ENCODE measurements at regions not wholly inside any gene's neighbourhood (a gene's known extent, or its start where the extent isn't known, plus 50 kb on each side); places are given as distances from the start of the nearest gene placed in this dataset.
A peak's percentile ranks its signal among the peaks of the same experiment; 100 is the strongest.

DNA sequence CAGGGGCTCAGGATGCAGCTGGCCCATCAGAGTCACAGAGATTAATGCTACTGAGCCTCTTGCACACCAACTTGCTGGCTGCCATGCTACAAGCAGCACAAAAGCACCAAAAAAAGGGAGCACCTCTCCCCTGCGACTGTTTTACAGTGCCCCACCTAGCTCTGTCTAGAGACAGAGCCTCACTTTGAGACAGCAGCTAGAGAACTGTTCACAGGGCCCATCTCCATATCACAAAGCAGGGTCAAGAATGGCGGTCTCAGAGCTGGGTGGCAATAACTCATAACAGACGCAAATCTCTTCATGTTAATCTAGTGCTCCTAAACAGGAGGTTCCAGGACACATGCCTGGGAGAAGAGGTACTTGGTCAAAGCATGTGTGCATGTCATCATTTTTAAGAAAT, 953.0 kb downstream of the DCDC2C start:
- no peak overlapping the region for H3K27ac Mint-ChIP-seq

GRCh38 chr2:4662161-4662779, 958.9 kb downstream of the DCDC2C start:
- no peaks in the 10 kb centered on the region for H3K4me1 Mint-ChIP-seq (ENCODE audit: low read depth)
- H3K36me3 Mint-ChIP-seq, result no peaks in the 10 kb centered on the region
- no peak overlapping the region for H3K4me3 Mint-ChIP-seq
- H3K27ac Mint-ChIP-seq, result no peak overlapping the region
- DNase-seq, result no peak
- H3K27me3 Mint-ChIP-seq, result no peaks in the 10 kb centered on the region
- intact Hi-C loops (cut with micrococcal nuclease), result no loop called here
- H3K9me3 Mint-ChIP-seq, result peaks cover 2% of the 10 kb centered on the region
- CTCF ChIA-PET, result no interaction called here
- POLR2A ChIA-PET, result no interaction called here

More for the DNA sequence above, 953.0 kb downstream of the DCDC2C start:
- H3K27me3 Mint-ChIP-seq, result no peaks in the 10 kb centered on the region
- H3K36me3 Mint-ChIP-seq, result no peaks in the 10 kb centered on the region
- intact Hi-C loops (cut with micrococcal nuclease), result no loop called here
- CTCF ChIA-PET, result no interaction called here
- H3K4me3 Mint-ChIP-seq, result no peak overlapping the region
- H3K9me3 Mint-ChIP-seq, result peaks cover 4% of the 10 kb centered on the region
- POLR2A ChIA-PET, result no interaction called here
- no peaks in the 10 kb centered on the region for H3K4me1 Mint-ChIP-seq (ENCODE audit: low read depth)
- no peak for DNase-seq

DNA sequence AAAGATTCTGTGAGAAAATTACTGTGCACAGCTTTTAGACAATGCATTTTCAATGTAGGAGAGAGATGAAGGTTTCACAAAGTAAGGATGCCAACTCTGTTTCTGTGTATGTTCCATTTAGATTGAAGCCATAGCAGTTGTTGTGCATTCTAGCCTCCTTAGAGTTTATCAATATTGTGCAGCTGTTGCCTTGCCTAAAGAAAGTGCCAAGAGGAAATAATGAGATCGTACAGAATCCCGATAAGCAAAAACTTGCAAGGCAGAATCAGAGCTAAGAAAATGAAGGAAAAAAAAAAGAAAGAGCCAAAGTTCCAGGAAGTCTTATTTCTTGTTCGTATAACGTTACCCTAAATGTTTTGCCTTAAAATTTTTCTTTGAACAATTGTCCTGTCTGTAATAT, 965.0 kb downstream of the DCDC2C start:
- Mint-ChIP-seq H3K9me3 (no peaks in the 10 kb centered on the region), H3K27me3 (no peaks in the 10 kb centered on the region), H3K4me1 (ENCODE audit: low read depth) (peaks cover 5% of the 10 kb centered on the region), H3K36me3 (no peaks in the 10 kb centered on the region), H3K27ac (no peak overlapping the region), H3K4me3 (no peak overlapping the region)
- ChIA-PET POLR2A (no interaction called here), CTCF (no interaction called here)
- intact Hi-C loops (cut with micrococcal nuclease), result no loop called here
- DNase-seq, result no peak

GRCh38 chr2:4670331-4670730, 967.0 kb downstream of the DCDC2C start:
- H3K27ac Mint-ChIP-seq, result no peak overlapping the region
- DNase-seq, result no peak
- H3K36me3 Mint-ChIP-seq, result no peaks in the 10 kb centered on the region
- CTCF ChIA-PET, result no interaction called here
- H3K9me3 Mint-ChIP-seq, result no peaks in the 10 kb centered on the region
- H3K4me3 Mint-ChIP-seq, result no peak overlapping the region
- H3K4me1 Mint-ChIP-seq (ENCODE audit: low read depth), result peaks cover 5% of the 10 kb centered on the region
- H3K27me3 Mint-ChIP-seq, result no peaks in the 10 kb centered on the region
- intact Hi-C loops (cut with micrococcal nuclease), result no loop called here
- POLR2A ChIA-PET, result no interaction called here

GRCh38 chr2:4673025-4673489, 969.7 kb downstream of the DCDC2C start:
- no peaks in the 10 kb centered on the region for H3K27me3 Mint-ChIP-seq
- DNase-seq, result no peak
- H3K4me1 Mint-ChIP-seq (ENCODE audit: low read depth), result peaks cover 5% of the 10 kb centered on the region
- peak overlapping the region; percentile 29 for H3K4me3 Mint-ChIP-seq
- no peak overlapping the region for H3K27ac Mint-ChIP-seq
- no peaks in the 10 kb centered on the region for H3K9me3 Mint-ChIP-seq
- intact Hi-C loops (cut with micrococcal nuclease), result no loop called here
- POLR2A ChIA-PET, result no interaction called here
- no peaks in the 10 kb centered on the region for H3K36me3 Mint-ChIP-seq
- CTCF ChIA-PET, result no interaction called here

GRCh38 chr2:4674007-4674406, 970.6 kb downstream of the DCDC2C start:
- Mint-ChIP-seq H3K4me1 (ENCODE audit: low read depth) (peaks cover 5% of the 10 kb centered on the region), H3K4me3 (no peak overlapping the region), H3K36me3 (no peaks in the 10 kb centered on the region), H3K9me3 (peaks cover under 1% of the 10 kb centered on the region), H3K27me3 (no peaks in the 10 kb centered on the region), H3K27ac (no peak overlapping the region)
- intact Hi-C loops (cut with micrococcal nuclease), result no loop called here
- ChIA-PET CTCF (no interaction called here), POLR2A (no interaction called here)
- peak; percentile 33 for DNase-seq

- H3K4me1 Mint-ChIP-seq (ENCODE audit: low read depth), result peaks cover 5% of the 10 kb centered on the region
- ChIA-PET POLR2A (no interaction called here), CTCF (no interaction called here)
- no peak overlapping the region for H3K4me3 Mint-ChIP-seq
- intact Hi-C loops (cut with micrococcal nuclease), result no loop called here
- H3K27ac Mint-ChIP-seq, result no peak overlapping the region
- no peaks in the 10 kb centered on the region for H3K36me3 Mint-ChIP-seq
- no peaks in the 10 kb centered on the region for H3K27me3 Mint-ChIP-seq
- peaks cover 6% of the 10 kb centered on the region for H3K9me3 Mint-ChIP-seq
- DNase-seq, result no peak
Observed at GRCh38 chr2:4675295-4675694, 971.9 kb downstream of the DCDC2C start.

DNA sequence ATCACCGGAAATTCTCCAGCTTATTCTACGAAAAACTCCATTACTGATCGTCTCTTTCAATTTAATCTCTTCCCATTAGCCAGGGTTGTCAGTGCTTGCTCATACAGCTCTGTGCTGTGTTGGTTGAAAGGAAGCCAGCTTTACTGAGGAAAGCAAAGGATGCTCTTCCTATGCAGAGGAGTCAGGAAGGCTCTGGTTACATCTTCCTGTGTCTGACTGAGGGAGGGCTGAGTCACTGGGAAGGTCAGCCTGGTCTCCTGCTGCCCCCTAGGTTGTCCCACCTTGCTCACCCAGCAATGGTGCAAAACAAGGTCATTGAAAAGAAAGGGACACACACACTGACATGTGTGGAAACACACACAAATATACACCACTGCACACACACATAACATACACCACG, 975.6 kb downstream of the DCDC2C start:
- H3K27ac Mint-ChIP-seq, result no peak overlapping the region
- no peaks in the 10 kb centered on the region for H3K36me3 Mint-ChIP-seq
- peaks cover 6% of the 10 kb centered on the region for H3K9me3 Mint-ChIP-seq
- no peak overlapping the region for H3K4me3 Mint-ChIP-seq
- no peaks in the 10 kb centered on the region for H3K4me1 Mint-ChIP-seq (ENCODE audit: low read depth)
- DNase-seq, result no peak
- no peaks in the 10 kb centered on the region for H3K27me3 Mint-ChIP-seq
- CTCF ChIA-PET, result no interaction called here
- intact Hi-C loops (cut with micrococcal nuclease), result no loop called here
- POLR2A ChIA-PET, result no interaction called here

DNA sequence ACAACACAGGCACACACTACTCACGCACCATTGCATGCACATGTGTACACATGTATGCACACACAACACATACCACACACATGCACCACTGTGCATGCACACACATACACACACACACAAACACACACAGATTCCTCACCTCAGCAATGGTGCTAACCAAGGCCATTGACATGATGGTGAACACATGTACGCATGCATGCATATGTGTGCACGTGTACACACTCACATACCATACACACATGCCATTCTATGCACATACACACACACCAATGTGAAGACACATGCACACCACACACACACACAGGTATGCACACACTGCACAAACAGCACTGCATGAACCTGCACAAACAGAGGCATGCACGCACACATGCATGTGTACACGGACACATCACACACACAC, 976.0 kb downstream of the DCDC2C start:
- Mint-ChIP-seq H3K4me3 (no peak overlapping the region), H3K36me3 (no peaks in the 10 kb centered on the region), H3K27ac (no peak overlapping the region), H3K4me1 (ENCODE audit: low read depth) (no peaks in the 10 kb centered on the region), H3K9me3 (peaks cover 6% of the 10 kb centered on the region), H3K27me3 (no peaks in the 10 kb centered on the region)
- CTCF ChIA-PET, result no interaction called here
- POLR2A ChIA-PET, result no interaction called here
- intact Hi-C loops (cut with micrococcal nuclease), result no loop called here
- no peak for DNase-seq

GRCh38 chr2:4684921-4685320, 981.5 kb downstream of the DCDC2C start:
- Mint-ChIP-seq H3K27ac (no peak overlapping the region), H3K4me3 (no peak overlapping the region), H3K4me1 (ENCODE audit: low read depth) (no peaks in the 10 kb centered on the region), H3K9me3 (no peaks in the 10 kb centered on the region), H3K27me3 (no peaks in the 10 kb centered on the region), H3K36me3 (no peaks in the 10 kb centered on the region)
- POLR2A ChIA-PET, result no interaction called here
- CTCF ChIA-PET, result no interaction called here
- no peak for DNase-seq
- intact Hi-C loops (cut with micrococcal nuclease), result no loop called here

DNA sequence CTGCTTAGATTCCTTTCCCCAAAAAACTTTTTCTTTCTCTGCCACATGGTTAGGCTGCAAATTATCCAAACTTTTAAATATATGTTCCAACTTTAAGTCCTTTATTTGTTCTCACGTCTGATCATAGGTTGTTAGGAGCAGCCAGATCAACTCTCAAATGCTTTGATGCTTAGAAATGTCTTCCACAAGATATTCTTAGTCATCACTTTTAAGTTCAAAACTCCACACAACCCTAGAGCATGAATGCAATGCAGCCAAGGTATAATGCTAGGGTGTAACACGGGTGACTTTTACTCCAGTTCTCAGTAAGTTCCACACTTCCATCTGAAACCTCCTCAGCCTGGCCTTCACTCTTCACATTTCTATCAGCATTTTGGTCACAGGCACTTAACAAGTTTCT, 987.5 kb downstream of the DCDC2C start:
- no peak overlapping the region for H3K4me3 Mint-ChIP-seq
- ChIA-PET CTCF (no interaction called here), POLR2A (no interaction called here)
- no peak for DNase-seq
- H3K4me1 Mint-ChIP-seq (ENCODE audit: low read depth), result no peaks in the 10 kb centered on the region
- intact Hi-C loops (cut with micrococcal nuclease), result no loop called here
- H3K27me3 Mint-ChIP-seq, result no peaks in the 10 kb centered on the region
- no peaks in the 10 kb centered on the region for H3K36me3 Mint-ChIP-seq
- no peak overlapping the region for H3K27ac Mint-ChIP-seq
- H3K9me3 Mint-ChIP-seq, result peaks cover 4% of the 10 kb centered on the region

- DNase-seq, result no peak
- intact Hi-C loops (cut with micrococcal nuclease), result no loop called here
- H3K27me3 Mint-ChIP-seq, result no peaks in the 10 kb centered on the region
- no peak overlapping the region for H3K27ac Mint-ChIP-seq
- H3K36me3 Mint-ChIP-seq, result no peaks in the 10 kb centered on the region
- H3K9me3 Mint-ChIP-seq, result peaks cover 4% of the 10 kb centered on the region
- H3K4me3 Mint-ChIP-seq, result no peak overlapping the region
- H3K4me1 Mint-ChIP-seq (ENCODE audit: low read depth), result no peaks in the 10 kb centered on the region
- ChIA-PET POLR2A (no interaction called here), CTCF (no interaction called here)
Observed at GRCh38 chr2:4693266-4693665, 989.9 kb downstream of the DCDC2C start.

- ChIA-PET CTCF (no interaction called here), POLR2A (no interaction called here)
- Mint-ChIP-seq H3K4me3 (no peak overlapping the region), H3K4me1 (ENCODE audit: low read depth) (no peaks in the 10 kb centered on the region), H3K27me3 (no peaks in the 10 kb centered on the region), H3K27ac (no peak overlapping the region), H3K9me3 (peaks cover 12% of the 10 kb centered on the region), H3K36me3 (no peaks in the 10 kb centered on the region)
- DNase-seq, result no peak
- intact Hi-C loops (cut with micrococcal nuclease), result no loop called here
Observed at GRCh38 chr2:4695281-4695861, 992.0 kb downstream of the DCDC2C start.

Measured in activated CD4-positive, alpha-beta memory T cell treated with anti-CD3 and anti-CD28 coated beads for 36 hours (primary cell).